ENCODE measurements at regions not wholly inside any gene's neighbourhood (a gene's known extent, or its start where the extent isn't known, plus 50 kb on each side); places are given as distances from the start of the nearest gene placed in this dataset.

DNA sequence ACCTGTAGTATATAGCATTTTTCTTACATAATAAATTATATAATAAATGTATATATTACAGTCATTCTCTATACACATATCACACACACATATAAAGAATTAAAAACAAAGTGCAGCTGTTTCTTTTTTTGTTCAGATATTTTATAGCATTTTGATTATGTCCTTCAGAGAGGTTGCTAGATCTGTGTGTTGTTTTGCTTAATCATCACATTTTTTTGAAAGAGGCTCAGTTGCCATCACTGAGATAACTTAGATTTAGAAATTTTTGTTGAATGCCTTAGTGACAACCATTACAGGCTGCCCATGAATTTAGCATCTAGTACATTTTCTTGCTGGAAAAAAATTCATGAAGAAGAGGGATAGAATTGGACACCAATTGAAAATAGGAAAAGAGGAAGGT lies 545.2 kb upstream of the PCDH9 start:
- Mint-ChIP-seq H3K27ac (ENCODE audit: low read depth) (no peak overlapping the region), H3K27me3 (no peaks in the 10 kb centered on the region), H3K9me3 (peaks cover 9% of the 10 kb centered on the region), H3K4me3 (no peak overlapping the region), H3K4me1 (no peaks in the 10 kb centered on the region), H3K36me3 (ENCODE audit: insufficient read depth) (no peaks in the 10 kb centered on the region)
- ATAC-seq (replicated peaks; ENCODE audit: extremely low read depth, poor library complexity, severe bottlenecking): no peak
- DNase-seq (ENCODE audit: low spot score in 2 of 2): no peak

DNA sequence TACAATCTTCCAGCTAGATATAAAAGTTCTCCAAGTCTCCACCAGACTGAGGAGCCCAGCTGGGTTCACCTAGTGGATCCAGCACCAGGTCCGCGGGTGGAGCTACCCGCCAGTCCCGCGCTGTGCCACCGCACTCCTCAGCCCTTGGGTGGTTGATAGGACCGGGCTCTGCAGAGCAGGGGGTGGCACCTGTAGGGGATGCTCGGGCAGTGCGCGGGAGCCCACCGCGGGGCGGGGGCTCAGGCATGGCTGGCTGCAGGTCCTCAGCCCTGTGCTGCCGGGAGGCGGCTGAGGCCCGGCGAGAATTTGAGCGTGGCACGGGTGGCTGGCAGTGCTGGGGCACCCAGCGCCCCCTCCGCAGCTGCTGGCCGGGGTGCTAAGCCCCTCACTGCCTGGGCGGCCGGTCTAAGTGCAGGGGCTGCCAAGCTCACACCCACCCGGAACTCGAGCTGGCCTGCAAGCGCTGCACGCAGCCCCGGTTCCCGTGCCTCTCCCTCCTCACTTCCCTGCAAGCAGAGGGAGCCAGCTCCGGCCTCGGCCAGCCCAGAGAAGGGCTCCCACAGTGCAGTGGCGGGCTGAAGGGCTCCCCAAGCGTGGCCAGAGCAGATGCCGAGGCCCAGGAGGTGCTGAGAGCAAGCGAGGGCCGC lies 542.8 kb upstream of the PCDH9 start:
- Mint-ChIP-seq H3K4me1 (no peaks in the 10 kb centered on the region), H3K9me3 (peaks cover 15% of the 10 kb centered on the region), H3K36me3 (ENCODE audit: insufficient read depth) (no peaks in the 10 kb centered on the region), H3K27ac (ENCODE audit: low read depth) (no peak overlapping the region), H3K27me3 (no peaks in the 10 kb centered on the region), H3K4me3 (no peak overlapping the region)
- DNase-seq (ENCODE audit: low spot score in 2 of 2) (no peak), ATAC-seq (replicated peaks; ENCODE audit: extremely low read depth, poor library complexity, severe bottlenecking) (no peak)

DNA sequence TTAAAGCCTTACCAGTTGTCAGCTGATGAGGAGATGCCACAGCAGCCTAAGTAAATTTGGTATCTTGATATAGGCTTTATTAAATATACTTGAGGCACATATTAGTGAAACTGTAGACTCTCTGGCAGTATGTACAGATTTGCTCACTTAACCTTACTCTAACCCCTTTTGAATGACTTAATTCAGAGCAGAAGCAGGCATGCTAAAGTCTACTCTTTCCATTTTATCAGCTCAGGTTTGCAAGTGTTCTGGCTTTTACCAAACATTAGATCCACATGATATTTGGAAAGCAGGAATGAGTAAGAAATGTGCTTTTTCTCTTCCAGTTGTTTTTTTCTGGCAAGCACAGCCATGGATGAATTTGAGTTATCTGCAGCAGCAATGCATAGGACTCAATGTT lies 541.0 kb upstream of the PCDH9 start:
- Mint-ChIP-seq H3K4me1 (no peaks in the 10 kb centered on the region), H3K27ac (ENCODE audit: low read depth) (no peak overlapping the region), H3K27me3 (no peaks in the 10 kb centered on the region), H3K4me3 (no peak overlapping the region), H3K9me3 (peaks cover 12% of the 10 kb centered on the region), H3K36me3 (ENCODE audit: insufficient read depth) (no peaks in the 10 kb centered on the region)
- DNase-seq (ENCODE audit: low spot score in 2 of 2): no peak
- ATAC-seq (replicated peaks; ENCODE audit: extremely low read depth, poor library complexity, severe bottlenecking): no peak

DNA sequence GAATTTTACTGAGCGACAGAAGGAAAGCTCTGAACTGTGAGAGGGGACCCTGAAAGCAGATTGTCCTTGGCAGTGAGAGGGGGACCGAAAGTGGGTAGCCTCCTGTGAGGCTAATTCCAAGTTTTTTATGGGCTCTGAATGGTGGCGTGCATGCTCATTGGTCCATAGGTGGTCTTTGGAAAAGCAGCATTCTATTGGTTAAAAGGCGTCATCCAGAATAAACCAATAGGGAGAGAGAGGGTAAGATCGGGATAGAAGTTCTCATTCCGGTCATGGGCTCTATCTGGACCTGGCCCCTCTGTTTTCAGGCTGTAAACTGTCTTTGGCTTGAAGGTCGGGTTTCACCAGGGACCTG lies 539.8 kb upstream of the PCDH9 start:
- no peak overlapping the region for H3K4me3 Mint-ChIP-seq
- no peaks in the 10 kb centered on the region for H3K4me1 Mint-ChIP-seq
- peaks cover 12% of the 10 kb centered on the region for H3K9me3 Mint-ChIP-seq
- H3K36me3 Mint-ChIP-seq (ENCODE audit: insufficient read depth): no peaks in the 10 kb centered on the region
- H3K27ac Mint-ChIP-seq (ENCODE audit: low read depth): no peak overlapping the region
- no peaks in the 10 kb centered on the region for H3K27me3 Mint-ChIP-seq
- no peak for ATAC-seq (replicated peaks; ENCODE audit: extremely low read depth, poor library complexity, severe bottlenecking)
- no peak for DNase-seq (ENCODE audit: low spot score in 2 of 2)

DNA sequence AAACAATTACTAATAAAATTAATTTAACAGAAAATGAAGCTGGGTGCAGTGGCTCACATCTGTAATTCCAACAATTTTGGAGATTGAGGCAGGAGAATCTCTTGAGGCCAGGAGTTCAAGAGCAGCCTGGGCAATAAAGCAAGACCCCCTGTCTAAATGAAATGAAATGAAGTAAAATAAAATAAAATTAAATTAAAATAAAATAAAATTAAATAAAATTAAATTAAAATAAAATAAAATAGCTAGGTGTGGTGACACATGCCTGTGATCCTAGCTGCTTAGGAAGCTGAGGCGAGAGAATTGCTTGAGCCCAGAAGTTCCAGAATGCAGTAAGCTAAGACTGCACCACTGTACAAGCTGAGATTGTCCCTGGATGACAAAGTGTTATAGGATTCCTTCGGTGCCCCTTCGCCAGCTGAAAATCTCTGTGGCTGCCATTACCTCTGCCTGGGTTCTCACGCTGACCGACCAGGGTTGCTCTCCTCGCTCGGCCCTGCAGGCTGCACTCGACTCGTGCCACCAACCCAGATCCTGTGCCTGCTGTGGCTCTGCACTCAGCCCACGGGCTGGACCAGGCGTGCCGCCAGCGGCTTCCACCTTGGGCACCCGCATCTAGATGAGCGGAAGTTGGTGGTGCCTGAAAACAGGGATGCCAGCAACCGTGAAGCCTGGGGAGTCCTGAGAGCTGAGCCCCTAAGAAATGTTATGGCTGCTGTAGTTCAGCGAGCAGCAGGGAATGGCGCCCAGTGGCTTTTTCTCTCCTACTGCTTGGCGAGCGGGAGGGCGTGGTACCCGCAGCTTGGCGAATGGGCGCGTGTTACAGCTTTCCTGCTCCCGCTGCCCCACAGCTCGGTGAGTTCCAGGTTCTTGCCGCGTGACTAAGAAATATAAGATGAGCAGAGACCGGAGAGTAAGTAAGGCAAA lies 539.2 kb upstream of the PCDH9 start:
- H3K9me3 Mint-ChIP-seq: peaks cover 12% of the 10 kb centered on the region
- H3K27me3 Mint-ChIP-seq: no peaks in the 10 kb centered on the region
- H3K27ac Mint-ChIP-seq (ENCODE audit: low read depth): no peak overlapping the region
- DNase-seq (ENCODE audit: low spot score in 2 of 2) (no peak), ATAC-seq (replicated peaks; ENCODE audit: extremely low read depth, poor library complexity, severe bottlenecking) (no peak)
- no peaks in the 10 kb centered on the region for H3K4me1 Mint-ChIP-seq
- H3K4me3 Mint-ChIP-seq: no peak overlapping the region
- no peaks in the 10 kb centered on the region for H3K36me3 Mint-ChIP-seq (ENCODE audit: insufficient read depth)

DNA sequence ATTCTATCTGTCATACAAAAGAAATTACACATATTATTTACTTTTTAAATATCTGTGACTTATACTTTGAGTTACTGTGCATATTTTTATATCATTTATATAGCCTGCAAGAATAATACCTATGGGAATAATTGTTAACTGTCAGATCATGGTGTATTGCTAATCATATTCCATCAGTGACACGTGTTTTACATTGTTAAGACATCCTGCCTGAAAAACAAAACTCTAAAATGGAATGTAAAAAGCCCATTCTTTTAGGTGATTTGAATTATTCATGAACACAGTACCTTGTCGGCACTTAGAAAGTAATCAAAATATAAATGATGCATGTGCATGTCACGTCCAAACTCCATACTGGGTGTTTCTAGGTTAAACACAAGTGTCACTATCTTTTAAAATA lies 533.8 kb upstream of the PCDH9 start:
- DNase-seq (ENCODE audit: low spot score in 2 of 2) (no peak), ATAC-seq (replicated peaks; ENCODE audit: extremely low read depth, poor library complexity, severe bottlenecking) (no peak)
- H3K27ac Mint-ChIP-seq (ENCODE audit: low read depth): no peak overlapping the region
- no peak overlapping the region for H3K4me3 Mint-ChIP-seq
- H3K27me3 Mint-ChIP-seq: no peaks in the 10 kb centered on the region
- peaks cover 20% of the 10 kb centered on the region for H3K9me3 Mint-ChIP-seq
- H3K4me1 Mint-ChIP-seq: no peaks in the 10 kb centered on the region
- H3K36me3 Mint-ChIP-seq (ENCODE audit: insufficient read depth): no peaks in the 10 kb centered on the region

DNA sequence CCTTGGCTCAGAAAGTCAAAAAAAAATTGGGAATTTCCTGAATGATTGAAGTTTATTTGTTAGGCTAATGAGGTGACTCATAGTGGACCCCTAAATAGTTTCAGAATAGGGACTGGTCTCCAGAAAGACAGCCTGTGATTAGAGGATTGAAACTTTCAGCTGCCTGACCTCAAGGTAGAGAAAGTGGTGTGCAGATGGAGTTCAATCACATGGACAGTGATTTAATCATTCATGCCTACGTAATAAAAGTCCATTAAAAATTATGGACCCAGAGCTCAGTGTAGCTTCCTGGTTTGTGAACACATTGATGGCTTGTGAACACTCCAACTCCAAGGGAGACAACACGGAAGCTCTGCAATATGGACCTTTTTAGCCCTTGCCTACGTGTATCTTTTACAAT lies 533.2 kb upstream of the PCDH9 start:
- peaks cover 23% of the 10 kb centered on the region for H3K9me3 Mint-ChIP-seq
- no peaks in the 10 kb centered on the region for H3K36me3 Mint-ChIP-seq (ENCODE audit: insufficient read depth)
- ATAC-seq (replicated peaks; ENCODE audit: extremely low read depth, poor library complexity, severe bottlenecking) (no peak), DNase-seq (ENCODE audit: low spot score in 2 of 2) (no peak)
- no peak overlapping the region for H3K4me3 Mint-ChIP-seq
- no peak overlapping the region for H3K27ac Mint-ChIP-seq (ENCODE audit: low read depth)
- H3K4me1 Mint-ChIP-seq: no peaks in the 10 kb centered on the region
- no peaks in the 10 kb centered on the region for H3K27me3 Mint-ChIP-seq

DNA sequence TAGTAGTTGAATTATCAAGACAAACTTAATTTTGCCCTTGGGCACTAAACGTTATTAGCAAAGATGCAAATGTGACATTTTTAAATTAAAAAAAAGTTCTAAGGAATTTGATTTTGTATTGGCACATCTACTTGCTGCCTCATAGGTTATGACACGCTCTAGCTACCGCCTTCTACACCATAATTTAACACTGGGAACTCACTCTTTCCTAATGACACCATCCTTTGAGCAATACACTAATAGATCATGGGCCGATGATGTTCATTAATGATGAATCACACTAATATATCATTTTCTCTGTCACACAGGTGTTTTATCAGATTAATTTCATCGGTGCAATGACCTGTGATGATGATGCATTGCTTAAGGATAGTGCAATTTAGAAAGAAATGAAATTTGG lies 528.8 kb upstream of the PCDH9 start:
- ATAC-seq (replicated peaks; ENCODE audit: extremely low read depth, poor library complexity, severe bottlenecking): no peak
- H3K27ac Mint-ChIP-seq (ENCODE audit: low read depth): no peak overlapping the region
- H3K27me3 Mint-ChIP-seq: no peaks in the 10 kb centered on the region
- no peaks in the 10 kb centered on the region for H3K36me3 Mint-ChIP-seq (ENCODE audit: insufficient read depth)
- DNase-seq (ENCODE audit: low spot score in 2 of 2): no peak
- H3K4me1 Mint-ChIP-seq: no peaks in the 10 kb centered on the region
- no peak overlapping the region for H3K4me3 Mint-ChIP-seq
- H3K9me3 Mint-ChIP-seq: peaks cover 38% of the 10 kb centered on the region

DNA sequence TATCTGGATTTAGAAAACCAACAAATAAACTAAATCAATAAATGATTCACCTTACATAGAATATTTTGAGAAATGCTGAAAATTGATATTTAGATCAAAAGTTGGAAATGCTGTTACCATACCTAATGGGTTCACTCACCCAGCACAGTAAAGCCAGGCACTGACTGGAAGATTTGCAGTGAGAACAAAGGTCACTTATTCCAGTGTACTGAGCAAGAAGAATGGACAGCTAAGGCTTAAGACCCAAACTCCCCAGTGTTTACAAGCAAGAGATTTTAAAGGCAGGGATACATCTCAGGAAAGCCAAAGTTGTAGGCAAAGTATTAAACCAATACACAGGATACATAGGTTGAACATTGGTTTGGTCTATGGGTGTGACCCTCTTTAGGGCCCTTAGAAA lies 523.9 kb upstream of the PCDH9 start:
- Mint-ChIP-seq H3K27me3 (no peaks in the 10 kb centered on the region), H3K36me3 (ENCODE audit: insufficient read depth) (no peaks in the 10 kb centered on the region), H3K4me3 (no peak overlapping the region), H3K9me3 (peaks cover 41% of the 10 kb centered on the region), H3K4me1 (no peaks in the 10 kb centered on the region), H3K27ac (ENCODE audit: low read depth) (no peak overlapping the region)
- ATAC-seq (replicated peaks; ENCODE audit: extremely low read depth, poor library complexity, severe bottlenecking) (no peak), DNase-seq (ENCODE audit: low spot score in 2 of 2) (no peak)

DNA sequence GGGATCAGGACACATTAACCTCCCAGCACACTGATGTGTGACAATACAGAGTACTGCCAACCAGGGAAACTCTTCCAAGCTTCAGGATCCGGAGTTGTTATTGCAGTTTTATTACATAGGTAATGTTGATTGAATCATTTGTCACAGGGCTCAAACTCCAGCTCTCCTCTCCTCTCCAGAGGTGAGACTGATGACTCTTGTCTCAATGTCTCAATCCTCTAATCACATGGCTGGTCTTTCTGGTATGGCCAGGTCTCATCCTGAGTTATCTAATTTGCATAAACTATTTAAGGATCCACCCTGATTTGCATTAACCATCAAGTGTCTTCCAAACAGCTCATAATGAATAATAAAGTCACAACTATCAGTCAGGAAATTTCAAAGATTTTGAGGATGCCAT lies 522.6 kb upstream of the PCDH9 start:
- Mint-ChIP-seq H3K36me3 (ENCODE audit: insufficient read depth) (no peaks in the 10 kb centered on the region), H3K4me1 (no peaks in the 10 kb centered on the region), H3K4me3 (no peak overlapping the region), H3K27me3 (no peaks in the 10 kb centered on the region), H3K27ac (ENCODE audit: low read depth) (no peak overlapping the region), H3K9me3 (peaks cover 44% of the 10 kb centered on the region)
- ATAC-seq (replicated peaks; ENCODE audit: extremely low read depth, poor library complexity, severe bottlenecking) (no peak), DNase-seq (ENCODE audit: low spot score in 2 of 2) (no peak)

DNA sequence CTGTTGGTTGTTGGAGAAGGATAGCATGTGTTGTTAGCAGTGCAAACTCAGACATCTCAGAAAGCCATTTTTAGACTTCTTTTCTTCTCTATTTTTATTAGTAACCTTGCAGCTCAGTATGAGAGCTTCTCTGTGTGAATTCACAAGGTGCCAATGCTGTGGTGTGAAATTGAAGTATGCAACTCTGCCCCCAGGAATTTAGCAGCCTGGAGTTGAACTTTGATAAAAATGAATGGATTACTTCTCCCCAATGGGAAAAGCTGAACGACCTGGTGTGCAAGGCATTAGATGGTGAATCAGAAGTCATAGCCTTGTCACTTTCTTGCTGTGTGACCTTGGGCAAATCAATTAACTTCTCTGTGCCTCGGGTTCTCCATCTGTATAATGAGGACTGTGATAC lies 512.3 kb upstream of the PCDH9 start:
- Mint-ChIP-seq H3K4me1 (no peaks in the 10 kb centered on the region), H3K27ac (ENCODE audit: low read depth) (no peak overlapping the region), H3K9me3 (peaks cover 23% of the 10 kb centered on the region), H3K27me3 (no peaks in the 10 kb centered on the region), H3K36me3 (ENCODE audit: insufficient read depth) (no peaks in the 10 kb centered on the region), H3K4me3 (no peak overlapping the region)
- DNase-seq (ENCODE audit: low spot score in 2 of 2) (no peak), ATAC-seq (replicated peaks; ENCODE audit: extremely low read depth, poor library complexity, severe bottlenecking) (no peak)

DNA sequence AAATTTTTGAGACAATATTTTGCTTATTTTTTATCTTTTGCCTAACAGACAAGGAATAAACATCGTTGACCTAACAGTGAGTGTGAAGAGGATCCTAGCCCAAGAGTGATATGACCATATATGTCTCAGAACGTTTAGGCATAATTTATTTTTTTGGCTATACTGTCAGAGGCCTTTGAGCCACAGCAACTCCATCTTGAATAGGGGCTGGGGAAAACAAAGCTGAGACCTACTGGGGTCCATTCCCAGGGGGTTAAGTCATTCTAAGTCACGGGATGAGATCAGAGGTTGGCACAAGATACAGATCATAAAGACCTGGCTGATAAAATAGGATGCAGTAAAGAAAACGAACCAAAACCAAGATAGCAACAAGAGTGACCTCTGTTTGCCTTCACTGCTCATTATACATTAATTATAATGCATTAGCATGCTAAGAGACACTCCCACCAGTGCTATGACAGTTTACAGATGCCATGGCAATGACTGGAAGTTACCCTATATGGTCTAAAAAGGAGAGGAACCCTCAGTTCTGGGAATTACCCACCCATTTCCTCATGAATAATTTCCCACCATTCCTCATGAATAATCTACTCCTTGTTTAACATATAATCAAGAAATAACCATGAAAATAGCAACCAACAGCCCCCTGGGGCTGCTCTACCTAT lies 510.9 kb upstream of the PCDH9 start:
- DNase-seq (ENCODE audit: low spot score in 2 of 2) (no peak), ATAC-seq (replicated peaks; ENCODE audit: extremely low read depth, poor library complexity, severe bottlenecking) (no peak)
- no peak overlapping the region for H3K27ac Mint-ChIP-seq (ENCODE audit: low read depth)
- no peaks in the 10 kb centered on the region for H3K27me3 Mint-ChIP-seq
- H3K4me3 Mint-ChIP-seq: no peak overlapping the region
- no peaks in the 10 kb centered on the region for H3K36me3 Mint-ChIP-seq (ENCODE audit: insufficient read depth)
- peaks cover 20% of the 10 kb centered on the region for H3K9me3 Mint-ChIP-seq
- H3K4me1 Mint-ChIP-seq: no peaks in the 10 kb centered on the region
